Stimulated activated CD8-positive, alpha-beta memory T cell treated with anti-CD3 and anti-CD28 coated beads, Interleukin-4, amount 100 ng/mL, for 48 hours (primary cell): ENCODE measurements at regions not wholly inside any gene's neighbourhood (a gene's known extent, or its start where the extent isn't known, plus 50 kb on each side); places are given as distances from the start of the nearest gene placed in this dataset.
A peak's percentile ranks its signal among the peaks of the same experiment; 100 is the strongest.
"Not testable (repeated sequence)": the region's sequence is repeated elsewhere in the genome, so short reads cannot be mapped to it uniquely, and the experiment has no call there.

ENCODE experiments used
- DNase-seq: peaks from one replicate; pipeline ENCODE4 v3.0.0-alpha.2; 2020

- DNase-seq, result no peak
Observed at GRCh38 chr12:4191149-4191548, 82.4 kb upstream of the CCND2 start.

- no peak for DNase-seq
Observed at GRCh38 chr12:4190366-4191063, 83.0 kb upstream of the CCND2 start.

DNA sequence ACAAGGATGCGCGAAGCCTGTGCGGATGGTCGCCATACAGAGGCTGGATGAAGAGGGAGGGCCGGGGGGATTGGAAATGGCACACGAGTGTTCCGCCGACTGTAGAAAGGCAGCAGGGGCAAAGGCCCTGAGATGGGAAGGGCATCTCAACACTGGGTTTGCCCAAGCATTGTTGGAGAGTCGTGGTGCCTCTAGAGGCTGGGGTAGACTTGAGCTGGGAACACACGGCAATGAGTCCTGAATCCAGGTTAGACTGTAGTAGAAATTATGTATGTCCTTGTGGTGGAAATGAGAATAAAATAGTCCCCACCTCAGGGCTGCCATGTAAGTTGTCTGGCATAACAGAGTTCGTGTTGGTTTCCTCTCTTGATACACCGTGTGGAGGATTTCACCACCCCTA lies 83.8 kb upstream of the CCND2 start:
- DNase-seq, result no peak

GRCh38 chr12:4187916-4188315 lies 85.6 kb upstream of the CCND2 start:
- DNase-seq, result no peak

DNA sequence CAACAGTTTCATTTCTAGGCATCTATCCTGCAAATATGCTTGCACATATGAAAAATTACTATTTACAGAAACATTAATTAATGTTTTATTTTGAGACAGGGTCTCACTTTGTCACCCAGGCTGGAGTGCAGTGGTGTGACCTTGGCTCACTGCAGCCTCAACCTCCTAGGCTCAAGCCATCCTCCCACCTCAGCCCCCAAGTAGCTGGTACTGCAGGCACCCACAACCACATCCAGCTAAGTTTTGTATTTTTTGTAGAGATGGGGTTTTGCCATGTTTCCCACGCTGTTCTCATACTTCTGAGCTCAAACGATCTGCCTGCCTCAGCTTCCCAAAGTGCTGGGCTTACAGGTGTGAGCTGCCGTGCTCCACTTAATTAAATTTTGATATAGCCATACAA lies 86.2 kb upstream of the CCND2 start:
- DNase-seq, result not testable (repeated sequence)

DNA sequence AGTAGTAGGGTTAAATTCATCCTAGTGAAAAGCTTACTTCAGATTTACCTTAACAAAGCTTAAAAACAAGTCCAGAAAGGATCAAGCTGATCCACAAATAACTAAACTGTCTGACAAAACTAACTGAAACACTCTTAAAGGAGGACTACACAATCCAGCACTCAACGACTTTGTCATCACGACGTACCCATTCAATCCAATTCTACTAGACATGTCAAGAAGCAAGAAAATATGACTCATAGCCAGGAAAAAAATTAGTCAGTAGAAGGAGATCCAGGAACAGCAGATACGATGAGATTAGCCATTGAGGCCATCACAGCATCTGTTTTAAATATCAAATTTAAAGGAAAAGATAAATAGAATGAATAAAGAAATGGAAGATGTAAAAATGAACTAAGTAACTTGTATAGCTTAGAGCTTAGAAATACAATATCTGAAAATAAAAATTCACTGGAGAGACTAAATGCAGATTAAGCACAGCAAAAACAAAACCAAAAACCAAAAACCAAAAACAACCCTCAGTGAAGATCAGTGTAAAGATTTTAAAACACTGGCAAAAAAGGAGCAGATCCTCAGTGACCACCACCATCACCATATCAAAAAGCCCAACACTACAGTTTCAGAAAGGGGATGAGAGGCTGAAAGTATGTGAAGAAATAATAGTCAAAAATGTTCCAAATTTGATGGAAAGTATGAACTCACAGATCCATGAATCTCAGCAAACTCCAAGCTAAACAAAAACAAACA lies 95.0 kb upstream of the CCND2 start:
- DNase-seq, result no peak

DNA sequence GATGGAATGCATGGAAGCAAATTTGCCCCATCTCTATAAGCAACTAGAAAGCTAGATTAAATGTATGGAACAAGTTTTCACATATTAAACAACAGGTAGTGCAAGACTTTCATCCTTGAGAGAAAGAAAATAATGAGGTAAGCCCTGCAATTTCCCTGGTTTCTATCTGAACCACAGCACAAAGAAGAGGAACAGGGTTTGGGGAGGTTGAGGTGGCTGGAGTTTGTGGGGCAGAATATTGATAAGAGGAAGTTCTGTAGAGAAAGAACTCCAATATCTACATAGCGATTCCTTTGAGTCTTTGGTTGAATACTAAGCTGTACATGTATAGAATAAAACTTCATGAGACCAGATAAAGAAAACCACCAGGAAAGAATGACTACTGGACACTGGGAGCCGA lies 96.3 kb upstream of the CCND2 start:
- no peak for DNase-seq

- no peak for DNase-seq
Observed at GRCh38 chr12:4176168-4176567, 97.4 kb upstream of the CCND2 start.

DNA sequence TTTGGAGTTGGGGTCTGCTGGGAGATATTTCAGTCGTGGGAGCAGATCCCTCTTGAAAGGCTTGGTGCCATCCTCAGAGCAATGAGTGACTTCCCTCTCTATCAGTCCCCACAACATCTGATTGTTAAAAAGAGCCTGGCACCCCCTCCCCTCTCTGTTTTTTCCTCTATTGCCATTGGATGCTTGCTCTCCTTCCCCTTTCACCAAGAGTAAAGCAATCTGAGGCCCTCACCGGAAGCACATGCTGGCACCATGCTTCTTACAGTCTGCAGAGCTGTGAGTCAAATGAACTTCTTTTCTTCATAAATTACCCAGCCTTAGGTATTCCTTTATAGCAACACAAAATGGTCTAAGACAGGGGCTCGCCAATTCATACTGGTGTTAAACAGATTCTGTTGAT lies 99.1 kb upstream of the CCND2 start:
- DNase-seq, result no peak

DNA sequence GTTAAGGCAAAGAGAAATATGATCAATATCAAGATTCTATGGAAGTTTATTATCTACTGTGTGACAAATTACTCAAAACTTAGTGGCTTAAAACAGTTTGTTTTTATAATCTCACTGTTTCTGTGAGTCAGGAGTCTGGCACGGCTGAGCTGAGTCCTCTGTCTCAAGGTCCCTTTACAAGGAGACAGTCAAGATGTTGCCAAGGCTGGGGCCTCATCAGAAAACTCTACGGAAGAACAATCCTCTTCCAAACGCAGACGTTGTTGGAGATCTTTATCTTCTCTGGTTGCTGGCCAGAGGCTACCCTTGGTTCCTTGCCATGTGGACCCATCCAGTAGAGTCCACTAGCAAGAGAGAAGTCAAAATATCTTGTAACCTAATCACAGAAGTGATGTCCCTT lies 100.6 kb upstream of the CCND2 start:
- DNase-seq, result no peak

GRCh38 chr12:4171742-4172141 lies 101.8 kb upstream of the CCND2 start:
- no peak for DNase-seq

GRCh38 chr12:4169959-4170358 lies 103.6 kb upstream of the CCND2 start:
- DNase-seq, result no peak

DNA sequence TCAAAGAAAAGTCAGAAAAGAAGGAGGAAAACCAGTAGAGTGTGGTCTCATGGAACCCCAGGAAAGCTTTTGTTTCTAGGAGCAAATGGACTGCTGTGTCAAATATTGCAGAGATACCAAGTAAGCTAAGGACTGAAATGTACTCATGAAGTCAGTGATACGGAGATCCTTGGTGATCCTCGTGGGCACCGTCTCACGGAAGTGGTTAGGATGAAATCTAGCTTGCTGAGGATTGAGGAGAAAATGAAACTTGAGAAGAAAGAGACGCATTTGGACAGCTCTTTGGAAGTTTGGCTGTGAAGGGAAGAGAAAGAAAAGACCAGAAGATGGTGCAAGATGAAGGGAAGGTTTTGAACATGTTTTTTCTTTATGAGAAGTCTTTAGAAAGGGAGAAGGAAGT lies 104.0 kb upstream of the CCND2 start:
- no peak for DNase-seq

GRCh38 chr12:4168036-4168435 lies 105.5 kb upstream of the CCND2 start:
- DNase-seq, result no peak

DNA sequence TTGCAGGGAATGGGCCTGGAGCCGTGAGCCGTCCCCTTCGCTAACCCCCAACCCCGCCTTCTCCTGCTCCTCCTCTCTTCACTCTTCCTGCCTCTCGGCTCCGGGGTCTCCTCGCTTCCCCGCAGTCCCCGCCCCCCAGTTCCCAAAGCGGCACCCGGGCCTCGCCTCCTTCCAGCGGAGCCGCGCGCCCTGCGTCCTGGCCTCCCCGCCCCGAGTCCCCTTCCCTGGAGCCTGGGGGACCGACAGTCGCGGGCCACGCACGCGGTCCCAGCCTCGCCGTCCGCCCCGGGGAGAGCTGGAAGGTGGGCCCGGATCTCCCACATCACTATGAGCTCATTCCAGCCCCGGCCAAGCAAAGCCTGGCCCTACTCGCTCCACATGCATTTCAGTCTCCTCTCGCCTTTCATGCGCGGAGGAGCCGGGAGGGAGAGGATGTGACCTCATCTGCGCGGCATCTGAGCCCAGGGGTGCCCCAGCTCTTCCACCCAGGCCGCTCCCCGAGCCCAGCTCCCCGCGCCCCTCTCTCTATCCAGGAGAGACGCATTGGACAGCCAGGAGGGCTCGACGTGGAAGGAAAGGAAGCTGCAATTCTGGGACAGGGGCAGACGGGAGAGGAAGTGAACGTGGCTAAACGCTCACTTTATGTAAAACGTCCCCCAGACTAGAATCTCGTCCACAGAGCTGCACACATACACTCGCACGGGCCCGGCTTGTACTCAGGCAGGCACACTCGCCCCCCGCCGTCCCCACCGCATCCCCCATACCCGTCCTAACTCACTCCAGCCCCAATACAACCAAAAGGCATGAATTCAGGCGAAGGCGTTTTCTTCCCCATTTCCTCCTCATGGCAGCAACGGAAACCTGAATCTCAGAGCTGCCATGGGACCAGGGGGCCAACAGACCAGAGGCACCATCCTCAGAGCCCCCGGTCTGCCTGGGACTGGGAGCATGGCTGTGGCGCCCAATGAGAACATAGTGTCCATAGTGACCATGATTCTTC lies 108.7 kb upstream of the CCND2 start:
- DNase-seq, result peak; percentile 79

DNA sequence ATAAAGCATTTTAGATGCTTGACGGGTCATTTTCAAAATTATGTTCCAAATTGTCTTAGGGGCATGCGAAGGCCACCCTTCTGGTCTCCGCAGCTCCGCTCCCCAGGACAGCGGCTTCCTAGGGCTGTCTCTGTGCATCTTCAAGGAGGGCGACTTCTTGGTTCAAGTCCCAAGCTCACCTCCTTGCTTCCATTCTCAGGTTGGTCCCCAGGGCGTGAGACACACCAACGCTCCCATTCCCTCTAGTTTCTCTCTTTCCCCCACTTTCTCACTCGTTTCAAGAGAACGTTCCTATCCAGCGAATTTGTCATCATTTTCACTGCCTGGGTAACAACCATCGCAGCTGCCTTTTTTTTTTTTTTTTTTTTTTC lies 109.4 kb upstream of the CCND2 start:
- no peak for DNase-seq

- no peak for DNase-seq
Observed at GRCh38 chr12:4161718-4162117, 111.8 kb upstream of the CCND2 start.

- no peak for DNase-seq
Observed at GRCh38 chr12:4160314-4161040, 113.1 kb upstream of the CCND2 start.

- DNase-seq, result no peak
Observed at GRCh38 chr12:4159851-4160250, 113.7 kb upstream of the CCND2 start.

GRCh38 chr12:4158306-4158705 lies 115.3 kb upstream of the CCND2 start:
- no peak for DNase-seq

GRCh38 chr12:4157122-4157521 lies 116.4 kb upstream of the CCND2 start:
- peak; percentile 20 for DNase-seq

- DNase-seq, result peak; percentile 22
Observed at GRCh38 chr12:4156317-4156716, 117.2 kb upstream of the CCND2 start.
